ENCODE measurements at regions not wholly inside any gene's neighbourhood (a gene's known extent, or its start where the extent isn't known, plus 50 kb on each side); places are given as distances from the start of the nearest gene placed in this dataset.

GRCh38 chr6:156004796-156005195 is 549.2 kb upstream of the NOX3 start:
- TF ChIP-seq CTCF (IDR thresholded peaks at IDR 0.05), result no peak
- no peak for TF ChIP-seq POLR2A (IDR thresholded peaks at IDR 0.05; ENCODE audit: low read depth)

Data from esophagus muscularis mucosa (tissue), 3 donors.